ENCODE measurements at regions not wholly inside any gene's neighbourhood (a gene's known extent, or its start where the extent isn't known, plus 50 kb on each side); places are given as distances from the start of the nearest gene placed in this dataset.

- DNase-seq (ENCODE audit: low read depth): no peak
- no peak overlapping the region for H3K4me3 ChIP-seq (ENCODE audit: control insufficient read depth, low read depth, low read length)
- TF ChIP-seq CTCF (IDR thresholded peaks at IDR 0.05; ENCODE audit: control insufficient read depth, insufficient read depth, low read depth, low read length, missing control alignments): no peak
These were observed 753.6 kb downstream of the LIG4 start for GRCh38 chr13:107461751-107462150.

GRCh38 chr13:107459430-107459829 lies 755.9 kb downstream of the LIG4 start:
- no peak for TF ChIP-seq CTCF (IDR thresholded peaks at IDR 0.05; ENCODE audit: control insufficient read depth, insufficient read depth, low read depth, low read length, missing control alignments)
- DNase-seq (ENCODE audit: low read depth): peak; percentile 64
- H3K4me3 ChIP-seq (ENCODE audit: control insufficient read depth, low read depth, low read length): no peak overlapping the region

- no peak for DNase-seq (ENCODE audit: low read depth)
- H3K4me3 ChIP-seq (ENCODE audit: control insufficient read depth, low read depth, low read length): no peak overlapping the region
- no peak for TF ChIP-seq CTCF (IDR thresholded peaks at IDR 0.05; ENCODE audit: control insufficient read depth, insufficient read depth, low read depth, low read length, missing control alignments)
These were observed 757.1 kb downstream of the LIG4 start for GRCh38 chr13:107458269-107458668.

GRCh38 chr13:107457686-107458085 lies 757.6 kb downstream of the LIG4 start:
- no peak overlapping the region for H3K4me3 ChIP-seq (ENCODE audit: control insufficient read depth, low read depth, low read length)
- TF ChIP-seq CTCF (IDR thresholded peaks at IDR 0.05; ENCODE audit: control insufficient read depth, insufficient read depth, low read depth, low read length, missing control alignments): no peak
- no peak for DNase-seq (ENCODE audit: low read depth)

GRCh38 chr13:107456431-107456830 lies 758.9 kb downstream of the LIG4 start:
- no peak overlapping the region for H3K4me3 ChIP-seq (ENCODE audit: control insufficient read depth, low read depth, low read length)
- DNase-seq (ENCODE audit: low read depth): no peak
- TF ChIP-seq CTCF (IDR thresholded peaks at IDR 0.05; ENCODE audit: control insufficient read depth, insufficient read depth, low read depth, low read length, missing control alignments): no peak

- TF ChIP-seq CTCF (IDR thresholded peaks at IDR 0.05; ENCODE audit: control insufficient read depth, insufficient read depth, low read depth, low read length, missing control alignments): no peak
- H3K4me3 ChIP-seq (ENCODE audit: control insufficient read depth, low read depth, low read length): no peak overlapping the region
- no peak for DNase-seq (ENCODE audit: low read depth)
These were observed 762.5 kb downstream of the LIG4 start for GRCh38 chr13:107452833-107453232.

GRCh38 chr13:107450931-107451330 lies 764.4 kb downstream of the LIG4 start:
- no peak overlapping the region for H3K4me3 ChIP-seq (ENCODE audit: control insufficient read depth, low read depth, low read length)

More at GRCh38 chr13:107450931-107451330, 764.4 kb downstream of the LIG4 start:
- TF ChIP-seq CTCF (IDR thresholded peaks at IDR 0.05; ENCODE audit: control insufficient read depth, insufficient read depth, low read depth, low read length, missing control alignments): peak; percentile 15
- DNase-seq (ENCODE audit: low read depth): peak; percentile 97
